HEK293 (cell line): ENCODE measurements at regions not wholly inside any gene's neighbourhood (a gene's known extent, or its start where the extent isn't known, plus 50 kb on each side); places are given as distances from the start of the nearest gene placed in this dataset.
A peak's percentile ranks its signal among the peaks of the same experiment; 100 is the strongest.
"Not testable (repeated sequence)": the region's sequence is repeated elsewhere in the genome, so short reads cannot be mapped to it uniquely, and the experiment has no call there.

Experiments
- CTCF ChIA-PET: fragments of 350-600 bp; formaldehyde crosslinking; extraction: SDS; loops from one replicate; lab custom pipeline; 2021; ENCODE audit warnings: antibody characterized with exemption; lab: Yijun Ruan, JAX
- POLR2A ChIA-PET: fragments of 300-600 bp; formaldehyde crosslinking; extraction: SDS; loops from one replicate; lab custom pipeline; 2020; ENCODE audit warnings: antibody characterized with exemption, inconsistent platforms; lab: Yijun Ruan, JAX
- H3K27ac ChIP-seq: fragments of 200-500 bp; sonication (Bioruptor generic); 2 replicates; pipeline ENCODE4 v1.5.1; 2014; ENCODE audit warnings: low read depth, low read length, control low read depth, inconsistent platforms; ENCODE audit errors: extremely low read depth
- H3K36me3 ChIP-seq, 2 experiments: fragments of 200-500 bp in 1 of 2; sonication (Bioruptor generic) in 1 of 2; 1 replicate in 1 of 2; 2 replicates in 1 of 2; pipeline ENCODE4 v1.5.1; 2014 to 2017; ENCODE audit warnings: inconsistent platforms in 2 of 2, low read length in 2 of 2; ENCODE audit not compliant: control insufficient read depth in 2 of 2, insufficient read depth in 1 of 2
- H3K4me1 ChIP-seq: fragments of 200-500 bp; sonication (Bioruptor generic); 2 replicates; pipeline ENCODE4 v1.5.1; 2014; ENCODE audit warnings: mild to moderate bottlenecking, low read length, inconsistent platforms; ENCODE audit not compliant: control insufficient read depth, insufficient read depth
- H3K4me3 ChIP-seq: 2 replicates; pipeline ENCODE4 v1.5.1; 2011; ENCODE audit warnings: low read depth, mild to moderate bottlenecking, control low read depth, low read length, moderate library complexity
- H3K9me3 ChIP-seq: fragments of 200-500 bp; sonication (Bioruptor generic); 2 replicates; pipeline ENCODE4 v1.5.1; 2014; ENCODE audit warnings: low read depth, low read length, inconsistent platforms; ENCODE audit not compliant: control insufficient read depth, insufficient read depth
- ATF2 ChIP-seq: fragments of 450-650 bp; formaldehyde crosslinking; IDR thresholded peaks from 2 replicates; pipeline ENCODE4 v1.5.1; 2016; ENCODE audit warnings: missing biosample characterization, missing genetic modification characterization, low read depth
- BCL6B ChIP-seq: fragments of 450-650 bp; formaldehyde crosslinking; IDR thresholded peaks from 2 replicates; pipeline ENCODE4 v1.5.1; 2017; ENCODE audit warnings: missing biosample characterization, missing genetic modification characterization
- GLIS1 ChIP-seq: fragments of 450-650 bp; formaldehyde crosslinking; IDR thresholded peaks from 2 replicates; pipeline ENCODE4 v1.5.1; 2016; ENCODE audit warnings: missing biosample characterization, missing genetic modification characterization
- HOXA7 ChIP-seq: sonication (generic); formaldehyde crosslinking; IDR thresholded peaks from 2 replicates; pipeline ENCODE4 v1.8.1; 2022; ENCODE audit warnings: missing genetic modification reagents, borderline replicate concordance
- KLF1 ChIP-seq: fragments of 450-650 bp; formaldehyde crosslinking; IDR thresholded peaks from 2 replicates; pipeline ENCODE4 v1.5.1; 2016; ENCODE audit warnings: missing biosample characterization, missing genetic modification characterization
- PBX3 ChIP-seq: sonication (generic); formaldehyde crosslinking; IDR thresholded peaks from 2 replicates; pipeline ENCODE4 v1.8.1; 2022; ENCODE audit warnings: mild to moderate bottlenecking, moderate library complexity, missing genetic modification reagents
- ZFP41 ChIP-seq: fragments of 450-650 bp; formaldehyde crosslinking; IDR thresholded peaks from 2 replicates; pipeline ENCODE4 v1.5.1; 2016; ENCODE audit warnings: missing biosample characterization, missing genetic modification characterization, borderline replicate concordance
- ZNF146 ChIP-seq: fragments of 450-650 bp; formaldehyde crosslinking; IDR thresholded peaks from 2 replicates; pipeline ENCODE4 v1.5.1; 2016; ENCODE audit warnings: missing biosample characterization, missing genetic modification characterization
- ZNF19 ChIP-seq: fragments of 450-650 bp; formaldehyde crosslinking; IDR thresholded peaks from 2 replicates; pipeline ENCODE4; 2016; ENCODE audit warnings: missing biosample characterization, missing genetic modification characterization, low read depth
- ZNF2 ChIP-seq: fragments of 450-650 bp; formaldehyde crosslinking; IDR thresholded peaks from 2 replicates; pipeline ENCODE4 v1.5.1; 2016; ENCODE audit warnings: missing biosample characterization, missing genetic modification characterization
- ZNF223 ChIP-seq: fragments of 450-650 bp; formaldehyde crosslinking; IDR thresholded peaks from 2 replicates; pipeline ENCODE4 v1.5.1; 2016; ENCODE audit warnings: missing biosample characterization, missing genetic modification characterization
- ZNF521 ChIP-seq: fragments of 450-650 bp; formaldehyde crosslinking; IDR thresholded peaks from 2 replicates; pipeline ENCODE4 v1.5.1; 2017; ENCODE audit warnings: missing biosample characterization, mild to moderate bottlenecking, missing genetic modification characterization
- ZNF560 ChIP-seq: fragments of 450-650 bp; formaldehyde crosslinking; IDR thresholded peaks from 2 replicates; pipeline ENCODE4 v1.5.1; 2017; ENCODE audit warnings: missing biosample characterization, missing genetic modification characterization, borderline replicate concordance
- ZNF600 ChIP-seq: fragments of 450-650 bp; formaldehyde crosslinking; IDR thresholded peaks from 2 replicates; pipeline ENCODE4 v1.5.1; 2016; ENCODE audit warnings: missing biosample characterization, missing genetic modification characterization
- ZNF785 ChIP-seq: fragments of 450-650 bp; formaldehyde crosslinking; IDR thresholded peaks from 2 replicates; pipeline ENCODE4 v1.5.1; 2016; ENCODE audit warnings: missing biosample characterization, missing genetic modification characterization
- ZSCAN18 ChIP-seq: fragments of 450-650 bp; formaldehyde crosslinking; IDR thresholded peaks from 2 replicates; pipeline ENCODE4 v1.5.1; 2016; ENCODE audit warnings: missing biosample characterization, missing genetic modification characterization

- TF ChIP-seq ATF2 (tag by site-specific recombination) (no peak), ZSCAN18 (tag by site-specific recombination) (no peak)
Measured at GRCh38 chr1:187692799-187693198, 864.0 kb downstream of the PLA2G4A start (continued).

GRCh38 chr1:187696073-187696472 lies 867.3 kb downstream of the PLA2G4A start:
- no peak for TF ChIP-seq ZFP41 (tag by site-specific recombination)
- TF ChIP-seq ZNF521 (tag by site-specific recombination): no peak
- TF ChIP-seq GLIS1 (tag by site-specific recombination): peak; percentile 18; the same call in 1 of the 2 replicates
- TF ChIP-seq PBX3 (CRISPR knock-in tag): no peak
- TF ChIP-seq BCL6B: no peak
- Histone ChIP-seq H3K9me3 (no peaks in the 10 kb centered on the region), H3K27ac (no peak overlapping the region), H3K4me1 (no peaks in the 10 kb centered on the region), H3K4me3 (no peak overlapping the region), H3K36me3 (no peaks in the 10 kb centered on the region)
- ChIA-PET CTCF (no interaction called here), POLR2A (no interaction called here)

- H3K4me3 ChIP-seq, H3K4me1 ChIP-seq, POLR2A ChIA-PET, H3K27ac ChIP-seq, CTCF ChIA-PET, H3K36me3 ChIP-seq, H3K9me3 ChIP-seq: not testable (repeated sequence)
Measured at GRCh38 chr1:187703138-187704130, 874.7 kb downstream of the PLA2G4A start.

- TF ChIP-seq HOXA7 (CRISPR knock-in tag): no peak
- TF ChIP-seq, all 188 proteins: peak for 0
- H3K27ac ChIP-seq: no peak overlapping the region
- CTCF ChIA-PET: no interaction called here
- H3K4me1 ChIP-seq: no peaks in the 10 kb centered on the region
- H3K4me3 ChIP-seq: no peak overlapping the region
- POLR2A ChIA-PET: no interaction called here
- no peaks in the 10 kb centered on the region for H3K36me3 ChIP-seq
- H3K9me3 ChIP-seq: no peaks in the 10 kb centered on the region
Measured at GRCh38 chr1:187714470-187714869, 885.7 kb downstream of the PLA2G4A start.

- H3K4me3 ChIP-seq: no peak overlapping the region
- no peaks in the 10 kb centered on the region for H3K36me3 ChIP-seq
- no peak overlapping the region for H3K27ac ChIP-seq
- ChIA-PET CTCF (no interaction called here), POLR2A (no interaction called here)
- H3K4me1 ChIP-seq: no peaks in the 10 kb centered on the region
- no peaks in the 10 kb centered on the region for H3K9me3 ChIP-seq
- TF ChIP-seq KLF1 (tag by site-specific recombination): no peak
- TF ChIP-seq ZNF560 (tag by site-specific recombination): no peak
- no peak for TF ChIP-seq ZNF2 (tag by site-specific recombination)
- TF ChIP-seq ZNF785: no peak
- no peak for TF ChIP-seq ZNF223 (tag by site-specific recombination)
- TF ChIP-seq ZNF600 (tag by site-specific recombination): no peak
- no peak for TF ChIP-seq ZNF146
- TF ChIP-seq ZNF19 (tag by site-specific recombination): no peak
Measured at GRCh38 chr1:187715483-187715882, 886.7 kb downstream of the PLA2G4A start.
